MCF 10A (cell line): ENCODE measurements at regions not wholly inside any gene's neighbourhood (a gene's known extent, or its start where the extent isn't known, plus 50 kb on each side); places are given as distances from the start of the nearest gene placed in this dataset.

ENCODE experiments used
- BruUV-seq: library from RNA; stranded (reverse); fragments of 400-500 nt; replicated peaks from 2 replicates; lab custom pipeline; 2021; lab: Mats Ljungman, UMichigan
- CTCF ChIA-PET: fragments of 300-600 bp; sonication (Branson Sonifier 250); formaldehyde crosslinking; extraction: SDS; loops from one replicate; lab custom pipeline; 2021; ENCODE audit warnings: antibody characterized with exemption, inconsistent platforms; lab: Yijun Ruan, JAX
- POLR2A ChIA-PET: fragments of 300-600, 350-650 bp; sonication (Branson Sonifier 250); formaldehyde crosslinking; extraction: SDS; loops from one replicate; lab custom pipeline; 2020; ENCODE audit warnings: antibody characterized with exemption, inconsistent platforms; lab: Yijun Ruan, JAX
- DNase-seq: peaks from one replicate; pipeline ENCODE4 v3.0.0-alpha.2; 2018; ENCODE audit not compliant: unreplicated experiment
- H3K27ac Mint-ChIP-seq: one replicate; pipeline ENCODE4 v1.8.0; 2022; ENCODE audit warnings: mild to moderate bottlenecking, low read depth, mixed read lengths; ENCODE audit not compliant: unreplicated experiment
- H3K27me3 Mint-ChIP-seq: one replicate; pipeline ENCODE4 v1.8.0; 2022; ENCODE audit warnings: mixed read lengths; ENCODE audit not compliant: insufficient read depth, unreplicated experiment
- H3K36me3 Mint-ChIP-seq: one replicate; pipeline ENCODE4 v1.8.0; 2022; ENCODE audit warnings: mild to moderate bottlenecking, moderate library complexity, mixed read lengths; ENCODE audit not compliant: insufficient read depth, unreplicated experiment
- H3K4me1 Mint-ChIP-seq: one replicate; pipeline ENCODE4 v1.8.0; 2022; ENCODE audit warnings: mixed read lengths; ENCODE audit not compliant: insufficient read depth, unreplicated experiment
- H3K4me3 Mint-ChIP-seq: one replicate; pipeline ENCODE4 v1.8.0; 2022; ENCODE audit warnings: mild to moderate bottlenecking, moderate library complexity, mixed read lengths; ENCODE audit not compliant: unreplicated experiment
- H3K9me3 Mint-ChIP-seq: one replicate; pipeline ENCODE4 v1.8.0; 2022; ENCODE audit warnings: mixed read lengths; ENCODE audit not compliant: unreplicated experiment
- CTCF ChIP-seq: fragments of 200-600 bp; IDR thresholded peaks from one replicate; pipeline ENCODE4 v1.8.0; 2022; ENCODE audit warnings: antibody characterized with exemption, mild to moderate bottlenecking; ENCODE audit not compliant: unreplicated experiment
- intact Hi-C: fragments of 100-400 bp; cut with micrococcal nuclease; formaldehyde crosslinking; loops from 2 replicates; pipeline ENCODE4 v1.14.1; 2022

- intact Hi-C loops: no loop called here
- H3K27me3 Mint-ChIP-seq: no peaks in the 10 kb centered on the region
- H3K4me1 Mint-ChIP-seq: no peaks in the 10 kb centered on the region
- H3K36me3 Mint-ChIP-seq: peaks cover 5% of the 10 kb centered on the region
- BruUV-seq: no TSS peak
- CTCF ChIA-PET: no interaction called here
- no peak overlapping the region for H3K4me3 Mint-ChIP-seq
- no peaks in the 10 kb centered on the region for H3K9me3 Mint-ChIP-seq
- POLR2A ChIA-PET: no interaction called here
- no peak for TF ChIP-seq CTCF
- no peak for DNase-seq
- no peak overlapping the region for H3K27ac Mint-ChIP-seq
These were observed 155.2 kb downstream of the BCL11B start for GRCh38 chr14:99116741-99117295.

GRCh38 chr14:99117671-99118045 is 154.3 kb downstream of the BCL11B start:
- Mint-ChIP-seq H3K9me3 (no peaks in the 10 kb centered on the region), H3K4me3 (no peak overlapping the region), H3K4me1 (no peaks in the 10 kb centered on the region), H3K36me3 (peaks cover 5% of the 10 kb centered on the region), H3K27ac (no peak overlapping the region), H3K27me3 (no peaks in the 10 kb centered on the region)
- no peak for TF ChIP-seq CTCF
- POLR2A ChIA-PET: no interaction called here
- CTCF ChIA-PET: no interaction called here
- no peak for DNase-seq
- intact Hi-C loops: no loop called here
- no TSS peak for BruUV-seq

GRCh38 chr14:99118046-99118721 is 153.8 kb downstream of the BCL11B start:
- H3K9me3 Mint-ChIP-seq: no peaks in the 10 kb centered on the region

GRCh38 chr14:99118946-99119345 is 153.1 kb downstream of the BCL11B start:
- no peak for TF ChIP-seq CTCF
- H3K36me3 Mint-ChIP-seq: peaks cover 5% of the 10 kb centered on the region
- H3K27ac Mint-ChIP-seq: no peak overlapping the region
- no peaks in the 10 kb centered on the region for H3K9me3 Mint-ChIP-seq
- CTCF ChIA-PET: interaction anchor here (0.6 kb wide), 1 partner anchor 1772 kb away, joined by 3 read pairs; no protein-coding TSS in a partner anchor
- no peak overlapping the region for H3K4me3 Mint-ChIP-seq
- POLR2A ChIA-PET: no interaction called here
- H3K4me1 Mint-ChIP-seq: no peaks in the 10 kb centered on the region
- intact Hi-C loops: no loop called here
- BruUV-seq: no TSS peak
- no peak for DNase-seq
- H3K27me3 Mint-ChIP-seq: no peaks in the 10 kb centered on the region

More at GRCh38 chr14:99118046-99118721, 153.8 kb downstream of the BCL11B start:
- Mint-ChIP-seq H3K4me1 (no peaks in the 10 kb centered on the region), H3K4me3 (no peak overlapping the region), H3K36me3 (peaks cover 5% of the 10 kb centered on the region), H3K27ac (no peak overlapping the region), H3K27me3 (no peaks in the 10 kb centered on the region)
- intact Hi-C loops: no loop called here
- no peak for DNase-seq
- CTCF ChIA-PET: interaction anchor here (0.6 kb wide), 1 partner anchor 1771 kb away, joined by 3 read pairs; no protein-coding TSS in a partner anchor
- no TSS peak for BruUV-seq
- POLR2A ChIA-PET: no interaction called here
- no peak for TF ChIP-seq CTCF
